NCI-H69 (cell line): ENCODE measurements at regions not wholly inside any gene's neighbourhood (a gene's known extent, or its start where the extent isn't known, plus 50 kb on each side); places are given as distances from the start of the nearest gene placed in this dataset.

Experiments used
- DNase-seq: peaks from one replicate; lab custom pipeline; 2025; lab: John Stamatoyannopoulos, UW

DNA sequence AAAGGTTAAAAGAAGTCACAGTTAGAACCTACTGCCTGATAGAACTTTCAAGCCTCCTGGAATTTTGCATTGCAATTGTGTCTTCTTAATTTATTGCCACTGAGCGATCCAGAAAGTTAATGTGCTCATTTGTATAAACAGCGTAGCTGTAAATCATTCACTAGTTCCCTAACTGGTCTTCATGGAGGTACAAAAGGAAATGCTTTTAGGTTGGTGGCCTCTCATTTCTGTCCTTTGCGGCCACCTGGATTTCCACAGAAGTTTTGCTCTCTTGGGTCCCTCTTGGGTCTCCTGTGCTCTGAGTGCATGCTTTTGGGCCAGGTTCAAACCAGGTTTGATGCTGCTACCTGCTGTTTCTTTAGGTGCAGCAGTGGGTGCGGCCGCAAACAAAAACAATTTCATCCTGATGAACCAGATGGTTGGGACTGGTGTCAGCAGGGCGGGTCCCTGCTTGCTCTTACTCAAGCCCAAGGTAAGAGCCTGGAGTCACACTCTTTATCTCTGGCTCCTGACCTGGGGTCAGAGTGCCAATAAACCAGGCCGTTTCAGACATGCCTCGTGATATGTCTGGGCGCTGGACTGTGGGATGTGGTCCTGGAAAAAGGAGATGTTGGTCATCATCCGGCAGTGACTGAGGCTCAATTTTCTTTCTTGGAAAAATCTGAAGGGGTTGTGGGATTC, 270.1 kb downstream of the PTTG2 start:
- DNase-seq, result peak; percentile 81

DNA sequence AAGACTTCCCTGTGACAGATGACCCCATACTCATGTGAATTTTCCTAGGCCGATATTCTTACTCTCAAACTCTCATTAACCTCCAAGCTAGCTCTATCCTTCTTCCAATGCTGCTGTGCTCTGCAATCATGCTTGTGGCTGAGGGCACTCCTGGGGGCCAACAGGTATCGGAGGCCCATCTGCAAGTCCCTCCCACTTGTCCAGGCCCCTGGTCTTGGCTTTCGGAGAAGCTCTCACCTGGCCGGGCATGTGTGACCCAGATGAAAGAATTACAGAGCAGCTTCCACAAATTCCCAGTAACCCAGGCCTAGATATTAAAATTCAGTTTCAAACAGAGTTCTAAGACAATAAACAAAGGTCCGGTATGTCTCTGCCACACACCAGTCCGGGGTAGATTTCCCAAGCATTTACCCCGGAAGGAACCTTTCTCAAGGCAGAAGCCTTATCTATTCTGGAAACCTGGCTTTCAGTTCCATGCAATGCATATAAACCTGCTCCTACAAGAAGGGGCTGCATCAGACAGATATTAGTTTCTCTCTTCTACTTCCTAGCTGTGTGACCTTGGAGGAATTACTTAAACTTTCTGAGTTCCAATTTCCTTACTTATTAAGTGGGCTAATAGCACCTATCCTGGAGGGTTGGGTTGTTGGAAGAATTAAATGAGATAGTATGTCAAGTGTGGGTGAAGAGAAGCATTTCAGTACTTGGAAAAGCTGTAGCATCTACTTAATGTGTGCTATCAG, 270.8 kb downstream of the PTTG2 start:
- DNase-seq, result no peak

DNA sequence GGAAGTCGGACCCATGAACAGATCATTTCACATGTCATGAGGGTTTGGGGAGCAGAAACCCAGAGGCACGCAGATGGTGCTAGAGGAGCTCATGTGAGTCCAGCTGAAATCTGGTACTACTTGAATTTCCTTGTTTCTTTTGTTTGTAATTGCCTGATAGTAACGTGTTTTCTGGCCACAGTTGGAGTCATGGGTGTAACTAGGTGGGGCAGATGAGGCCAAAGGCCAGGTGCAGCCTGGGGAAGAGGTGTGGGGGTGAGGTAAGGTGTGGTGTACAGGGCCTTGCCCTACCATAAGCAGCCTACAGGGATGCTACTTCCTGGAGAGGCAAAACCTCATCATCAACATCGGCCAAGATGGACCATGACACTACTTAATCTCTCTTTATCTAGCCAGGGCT, 271.4 kb downstream of the PTTG2 start:
- DNase-seq, result no peak

- DNase-seq, result no peak
Observed at GRCh38 chr4:38232741-38233140, 272.5 kb downstream of the PTTG2 start.

DNA sequence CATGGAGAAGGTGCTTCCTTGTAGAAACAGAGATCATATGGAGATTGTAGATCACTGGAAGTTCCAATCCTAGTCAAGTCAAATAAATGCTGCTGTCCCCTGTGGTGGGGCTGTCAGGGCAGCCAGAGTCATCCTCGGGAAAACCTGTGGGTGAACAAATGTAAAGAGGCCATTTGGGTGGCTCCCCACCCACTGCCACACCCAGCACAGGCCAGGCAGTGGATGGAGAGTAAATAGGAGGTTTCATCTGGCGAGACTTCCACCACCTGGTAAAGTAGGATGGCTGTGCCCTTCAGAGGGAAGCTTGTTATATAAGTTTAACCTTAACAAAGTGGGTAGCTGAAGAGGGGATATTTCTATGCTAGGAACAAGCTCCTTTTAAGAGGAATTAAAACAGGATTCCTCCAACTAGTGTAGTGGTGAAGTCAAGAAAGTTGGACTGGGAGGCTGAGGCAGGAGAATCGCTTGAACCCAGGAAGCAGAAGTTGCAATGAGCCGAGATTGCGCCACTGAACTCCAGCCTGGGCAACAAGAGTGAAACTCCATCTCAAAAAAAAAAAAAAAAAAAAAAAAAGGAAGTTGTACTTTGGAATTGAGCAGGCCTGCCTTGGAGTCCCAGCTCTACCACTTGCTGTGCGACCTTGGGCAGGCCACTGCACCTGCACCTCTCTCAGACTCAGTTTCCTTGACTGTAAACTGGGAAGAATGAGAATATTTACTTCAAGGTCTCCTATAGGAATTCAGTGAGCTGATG, 273.7 kb downstream of the PTTG2 start:
- DNase-seq, result no peak

- no peak for DNase-seq
Observed at GRCh38 chr4:38235354-38235753, 275.2 kb downstream of the PTTG2 start.

- DNase-seq, result no peak
Observed at GRCh38 chr4:38236003-38236402, 275.8 kb downstream of the PTTG2 start.

DNA sequence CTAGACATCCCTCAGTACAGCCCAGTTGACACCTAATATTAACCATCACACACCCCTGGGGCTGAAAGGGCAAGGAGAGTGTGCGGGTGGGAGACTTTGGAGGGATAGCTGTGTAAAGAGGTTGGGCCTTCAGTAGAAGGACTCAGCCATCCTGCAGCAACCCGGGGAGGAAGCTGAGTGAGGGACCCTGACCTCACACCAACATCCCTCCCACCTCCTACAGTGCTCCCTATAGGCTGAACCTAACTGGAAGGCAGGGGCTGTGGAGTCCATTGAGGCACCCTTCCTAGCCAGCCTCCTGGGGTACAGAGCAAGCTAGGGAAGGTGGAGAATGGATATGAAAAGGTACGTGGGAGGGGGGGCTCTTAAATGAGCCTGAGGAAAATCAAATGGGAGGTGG, 276.3 kb downstream of the PTTG2 start:
- DNase-seq, result no peak

DNA sequence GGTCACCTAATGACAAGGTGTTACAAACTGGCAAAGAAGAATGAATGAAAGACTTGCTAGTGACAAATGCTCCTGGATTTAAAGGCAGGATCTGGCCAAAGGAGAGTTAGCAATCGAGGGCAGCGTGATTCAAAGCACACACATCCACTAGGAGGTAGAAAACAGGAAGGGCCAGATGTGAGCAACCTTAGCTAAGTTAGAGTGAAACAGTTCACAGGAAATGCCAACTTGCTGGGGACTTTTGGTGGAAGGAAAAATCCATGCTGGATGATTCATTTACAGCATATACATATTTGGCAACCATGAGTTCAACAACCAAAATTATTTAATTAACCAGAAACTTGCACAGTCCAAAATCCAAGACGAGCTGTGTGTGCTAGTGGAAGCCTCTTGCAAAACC, 276.9 kb downstream of the PTTG2 start:
- peak; percentile 30 for DNase-seq

GRCh38 chr4:38241541-38241940, 281.3 kb downstream of the PTTG2 start:
- no peak for DNase-seq

DNA sequence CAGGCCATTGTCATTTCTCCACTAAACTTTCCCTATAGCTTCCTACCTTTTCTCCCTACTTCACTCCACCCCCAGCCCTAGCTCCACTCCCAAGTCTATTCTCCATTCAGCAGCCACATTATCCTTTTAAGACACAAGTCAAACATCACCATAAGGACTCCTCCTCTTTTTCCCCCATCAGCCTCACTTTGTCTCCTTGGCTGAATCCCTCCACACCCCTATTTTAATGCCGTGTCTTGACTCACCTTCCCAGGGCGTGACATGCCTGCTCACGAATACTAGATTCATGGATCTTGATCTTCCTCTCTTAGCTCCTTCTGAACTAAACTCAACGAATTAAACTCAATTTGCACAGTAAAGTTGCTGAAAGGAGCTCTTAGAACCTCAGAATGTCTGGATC, 281.9 kb downstream of the PTTG2 start:
- DNase-seq, result no peak

DNA sequence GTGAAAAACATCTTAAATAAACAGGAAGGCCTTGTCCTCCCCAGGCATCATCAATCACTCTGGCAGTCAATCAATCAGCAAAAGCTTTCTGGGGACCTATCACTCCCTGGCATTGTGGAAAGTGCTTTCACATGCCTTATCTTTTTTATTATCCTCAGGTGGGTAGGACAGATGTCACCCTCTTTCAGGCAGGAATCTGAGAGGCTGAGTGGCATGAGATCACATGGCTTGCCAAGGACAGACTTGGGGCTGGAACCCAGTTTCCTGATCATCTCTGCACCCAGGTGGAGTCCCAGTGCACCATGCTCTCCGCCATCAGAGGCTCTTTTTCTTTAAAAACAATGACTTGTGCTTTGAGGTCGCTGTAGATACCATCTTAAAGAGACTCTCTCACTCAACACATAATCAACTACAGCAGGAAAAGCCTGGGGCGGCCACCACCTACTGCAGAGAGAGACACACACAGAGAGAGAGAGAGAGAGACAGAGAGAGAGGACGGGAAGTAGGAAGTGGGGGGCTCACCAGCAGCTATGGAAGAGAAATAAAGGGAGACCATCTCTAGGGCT, 282.7 kb downstream of the PTTG2 start:
- DNase-seq, result no peak

DNA sequence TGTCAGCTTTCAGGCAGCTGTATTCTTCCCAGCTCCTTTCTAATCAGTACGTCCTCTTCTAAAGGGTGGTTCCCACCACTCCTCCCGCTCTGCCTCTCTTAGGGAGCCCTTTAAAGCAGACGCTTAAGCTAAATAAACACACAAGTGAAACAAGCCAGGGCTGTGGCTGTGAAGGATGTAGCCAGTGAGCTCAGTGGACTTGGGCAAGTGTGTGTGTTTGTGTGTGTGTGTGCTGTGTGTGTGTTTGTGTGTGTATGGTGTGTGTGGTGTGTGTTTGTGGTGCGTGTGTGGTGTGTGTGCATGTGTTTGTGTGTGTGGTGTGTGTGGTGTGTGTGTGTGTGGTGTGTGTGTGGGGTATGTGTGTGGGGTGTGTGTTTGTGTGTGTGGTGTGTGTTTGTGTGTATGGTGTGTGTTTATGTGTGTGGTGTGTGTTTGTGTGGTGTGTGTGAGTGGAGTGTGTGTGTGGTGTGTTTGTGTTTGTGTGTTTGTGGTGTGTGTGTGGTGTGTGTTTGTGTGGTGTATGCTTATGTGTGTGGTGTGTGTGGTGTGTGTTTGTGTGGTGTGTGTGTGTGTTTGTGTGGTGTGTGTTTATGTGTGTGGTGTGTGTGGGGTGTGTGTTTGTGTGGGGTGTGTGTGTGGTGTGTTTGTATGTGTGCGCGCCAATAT, 283.3 kb downstream of the PTTG2 start:
- no peak for DNase-seq

DNA sequence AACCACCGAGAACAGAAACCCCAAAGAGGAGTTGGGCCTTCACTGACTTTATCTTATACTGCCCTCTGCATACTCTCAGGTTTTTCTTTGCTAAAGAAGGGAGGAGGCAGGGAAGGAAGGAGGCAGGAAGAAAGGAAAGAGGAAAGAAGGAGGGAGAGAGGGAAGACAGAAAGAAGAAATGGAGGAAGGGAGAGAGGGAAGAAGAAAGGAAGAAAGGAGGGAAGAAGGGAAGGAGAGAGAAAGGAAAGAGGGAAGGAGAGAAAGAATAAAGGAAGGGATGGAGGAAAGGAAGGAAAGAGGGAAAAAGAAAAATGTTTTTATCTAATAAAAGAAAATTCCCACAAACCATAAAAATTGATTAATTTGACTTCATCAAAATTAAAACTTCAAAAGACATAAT, 294.6 kb downstream of the PTTG2 start:
- DNase-seq, result no peak

GRCh38 chr4:38255572-38255971, 295.4 kb downstream of the PTTG2 start:
- no peak for DNase-seq

DNA sequence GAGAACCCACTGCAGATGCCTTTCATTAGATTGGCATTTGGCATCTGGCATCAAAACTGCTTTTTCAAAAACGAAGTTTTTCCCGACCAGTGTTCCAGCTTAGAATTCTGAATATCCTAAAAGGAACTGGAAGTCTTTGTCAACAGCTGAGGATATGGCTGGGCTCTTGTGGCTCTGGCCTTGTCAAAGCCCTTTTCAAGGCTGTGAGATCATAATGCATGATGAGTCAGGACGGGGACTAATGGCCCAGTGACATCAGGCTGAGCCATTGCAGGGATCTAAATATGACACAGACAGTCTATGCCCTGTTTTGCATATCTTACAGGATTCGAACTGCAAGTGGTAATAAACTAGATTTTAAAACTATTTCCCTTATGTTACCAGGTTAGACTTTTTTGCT, 306.4 kb downstream of the PTTG2 start:
- peak; percentile 15 for DNase-seq

- no peak for DNase-seq
Observed at GRCh38 chr4:38268108-38268820, 308.1 kb downstream of the PTTG2 start.

- DNase-seq, result no peak
Observed at GRCh38 chr4:38268837-38269236, 308.6 kb downstream of the PTTG2 start.

- no peak for DNase-seq
Observed at GRCh38 chr4:38273407-38273806, 313.2 kb downstream of the PTTG2 start.

GRCh38 chr4:38275331-38276100, 315.3 kb downstream of the PTTG2 start:
- DNase-seq, result peak; percentile 85

DNA sequence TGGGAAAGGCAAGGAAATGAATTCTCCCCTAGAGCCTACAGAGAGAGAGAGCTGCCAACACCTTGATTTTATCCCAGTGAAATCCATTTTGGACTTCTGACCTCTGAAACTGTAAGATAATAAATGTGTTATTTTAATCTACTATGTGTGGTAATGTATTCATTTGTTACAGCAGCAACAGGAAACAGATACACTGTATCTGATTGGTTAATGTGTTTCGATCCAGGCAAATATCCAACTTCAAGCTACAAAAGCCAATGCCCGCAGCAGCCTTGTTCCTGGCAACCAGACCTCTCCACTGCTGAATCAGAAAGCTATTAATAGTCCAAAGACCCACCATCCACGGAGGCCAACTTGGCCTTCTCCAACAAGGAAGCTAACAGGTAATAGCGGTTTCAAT, 318.1 kb downstream of the PTTG2 start:
- no peak for DNase-seq
